ENCODE measurements at regions not wholly inside any gene's neighbourhood (a gene's known extent, or its start where the extent isn't known, plus 50 kb on each side); places are given as distances from the start of the nearest gene placed in this dataset.

GRCh38 chr9:38333047-38333446 lies 59.5 kb upstream of the ALDH1B1 start:
- no peak overlapping the region for H2BK5ac ChIP-seq (ENCODE audit: insufficient read length, low read length)
- no peak overlapping the region for H2AK5ac ChIP-seq (ENCODE audit: insufficient read length, low read length)
- no peak overlapping the region for H2BK20ac ChIP-seq (ENCODE audit: low read depth, low read length, poor library complexity, severe bottlenecking)
- peaks cover 22% of the 10 kb centered on the region for H3K27me3 Mint-ChIP-seq (ENCODE audit: low read depth)
- no peak for TF ChIP-seq CTCF (conservative IDR thresholded peaks at IDR 0.05)
- H3T11ph ChIP-seq (ENCODE audit: low read length): no peak overlapping the region
- no peaks in the 10 kb centered on the region for H3K23me2 ChIP-seq (ENCODE audit: insufficient read length, low read depth, low read length, poor library complexity, severe bottlenecking)
- no peaks in the 10 kb centered on the region for H3K36me3 Mint-ChIP-seq (ENCODE audit: insufficient read depth in 1 of 3, low read depth in 3 of 3)
- DNase-seq: no peak
- no peaks in the 10 kb centered on the region for H4K20me1 ChIP-seq (ENCODE audit: control insufficient read depth, insufficient read depth, insufficient read length)
- no peak overlapping the region for H4K91ac ChIP-seq (ENCODE audit: insufficient read length, low read depth, low read length)
- WGBS (ENCODE audit: extremely low coverage, insufficient read length, low lambda C conversion rate): no CpG with 5 or more reads among the region's 5 CpGs
- H2AFZ ChIP-seq (ENCODE audit: low read length): no peak overlapping the region
- H3K4me3 Mint-ChIP-seq: no peak overlapping the region
- no peak overlapping the region for H3K14ac ChIP-seq (ENCODE audit: insufficient read depth, low read length)
- H3K4ac ChIP-seq (ENCODE audit: low read depth, low read length): no peak overlapping the region
- H3K4me1 ChIP-seq (ENCODE audit: insufficient read depth, low read length): 0 out of 2 replicates have a peak, but pooled peaks cover 5% of the 10 kb centered on the region
- no peak overlapping the region for H4K5ac ChIP-seq (ENCODE audit: insufficient read length, low read depth, low read length)
- no peaks in the 10 kb centered on the region for H3K79me2 ChIP-seq (ENCODE audit: insufficient read depth, low read length)
- no peak overlapping the region for H4K8ac ChIP-seq (replicated peaks; ENCODE audit: insufficient read length, low read depth, low read length)
- H3K56ac ChIP-seq (ENCODE audit: insufficient read length, low read depth, low read length): no peak overlapping the region
- no peak overlapping the region for H2BK15ac ChIP-seq (ENCODE audit: low read depth, low read length)
- H3K79me1 ChIP-seq (ENCODE audit: insufficient read depth, low read depth, low read length, poor library complexity, severe bottlenecking): no peaks in the 10 kb centered on the region
- no peak overlapping the region for H3K23ac ChIP-seq (ENCODE audit: insufficient read length, low read depth, low read length)
- 0 out of 2 replicates have a peak, but pooled peaks cover 2% of the 10 kb centered on the region for H3K27me3 ChIP-seq (ENCODE audit: insufficient read depth, low read length)
- no peaks in the 10 kb centered on the region for H3K9me3 Mint-ChIP-seq
- no peak overlapping the region for H3K27ac ChIP-seq (ENCODE audit: insufficient read length, low read depth, low read length)
- no peak overlapping the region for H3K18ac ChIP-seq (ENCODE audit: insufficient read length, low read depth, low read length)
- H3K4me1 Mint-ChIP-seq: peaks cover 34 to 57% of the 10 kb centered on the region in 2 experiments
- no peaks in the 10 kb centered on the region for H3K9me3 ChIP-seq (ENCODE audit: control insufficient read depth, low read depth, low read length)
- no peak overlapping the region for H3K4me2 ChIP-seq (ENCODE audit: insufficient read depth, insufficient read length, low read length)
- H3K27ac Mint-ChIP-seq: no peak overlapping the region
- no peak overlapping the region for H3K9ac ChIP-seq (ENCODE audit: extremely low read depth, insufficient read length, low read length)
- no peak overlapping the region for H2BK120ac ChIP-seq (ENCODE audit: low read depth, low read length, poor library complexity, severe bottlenecking)
- H2BK12ac ChIP-seq (ENCODE audit: insufficient read length, low read depth, low read length): no peak overlapping the region

Measured in H9 (cell line).